ENCODE measurements at regions not wholly inside any gene's neighbourhood (a gene's known extent, or its start where the extent isn't known, plus 50 kb on each side); places are given as distances from the start of the nearest gene placed in this dataset.

- TF ChIP-seq TAF1 (IDR thresholded peaks at IDR 0.05; ENCODE audit: borderline replicate concordance, low read depth, low read length) (no peak), POLR2A (IDR thresholded peaks at IDR 0.05; ENCODE audit: low read depth, low read length) (no peak), POLR2AphosphoS5 (IDR thresholded peaks at IDR 0.05; ENCODE audit: low read depth, low read length) (no peak)
Observed at GRCh38 chr10:4658777-4659176, 167.2 kb upstream of the AKR1E2 start.

Measured in GM12892 (cell line).